CD4-positive, CD25-positive, alpha-beta regulatory T cell (primary cell): ENCODE measurements at regions not wholly inside any gene's neighbourhood (a gene's known extent, or its start where the extent isn't known, plus 50 kb on each side); places are given as distances from the start of the nearest gene placed in this dataset.
"Not testable (repeated sequence)": the region's sequence is repeated elsewhere in the genome, so short reads cannot be mapped to it uniquely, and the experiment has no call there.

Experiments
- ATAC-seq, 2 donors: fragments of 150-1000 bp; cut with Tn5 transposase; one replicate each; pipeline ENCODE4 v1.10.0; 2021; ENCODE audit warnings: low read depth in 2 of 2, moderate number of reproducible peaks in 2 of 2, moderate library complexity in 1 of 2
- DNase-seq, 3 donors: peaks; one replicate each; pipeline versions ENCODE4 v3.0.0 to v3.0.0-alpha.2; 2012 to 2022; ENCODE audit warnings: mixed read lengths in 1 of 3
- H3K27ac ChIP-seq: one replicate; pipeline ENCODE4 v1.7.0; 2013; ENCODE audit warnings: mild to moderate bottlenecking, low read length; ENCODE audit not compliant: insufficient read depth, poor library complexity, severe bottlenecking
- H3K27me3 ChIP-seq: one replicate; pipeline ENCODE4 v1.7.0; 2013; ENCODE audit warnings: low read length; ENCODE audit not compliant: control insufficient read depth, insufficient read depth
- H3K36me3 ChIP-seq: one replicate; pipeline ENCODE4 v1.7.0; 2013; ENCODE audit warnings: mild to moderate bottlenecking, low read length, moderate library complexity; ENCODE audit not compliant: control insufficient read depth, insufficient read depth
- H3K4me1 ChIP-seq: 2 replicates; pipeline ENCODE4 v1.7.0; 2013; ENCODE audit warnings: mild to moderate bottlenecking, low read length; ENCODE audit not compliant: insufficient read depth, control insufficient read depth, poor library complexity, severe bottlenecking
- H3K4me3 ChIP-seq: one replicate; pipeline ENCODE4 v1.7.0; 2013; ENCODE audit warnings: low read depth, mild to moderate bottlenecking, low read length, moderate library complexity
- H3K9me3 ChIP-seq, 2 experiments: 1 replicate in 1 of 2; 2 replicates in 1 of 2; pipeline ENCODE4 v1.7.0; 2013; ENCODE audit warnings: low read length in 2 of 2, mild to moderate bottlenecking in 1 of 2, moderate library complexity in 1 of 2; ENCODE audit not compliant: control insufficient read depth in 2 of 2
- H3K27ac Mint-ChIP-seq, 3 donors: one replicate each; pipeline ENCODE4 v1.8.0; 2020 to 2022; ENCODE audit warnings: mild to moderate bottlenecking in 3 of 3, mixed read lengths in 3 of 3, moderate library complexity in 2 of 3
- H3K27me3 Mint-ChIP-seq: one replicate; pipeline ENCODE4 v1.8.0; 2022; ENCODE audit warnings: mild to moderate bottlenecking, mixed read lengths
- H3K36me3 Mint-ChIP-seq: one replicate; pipeline ENCODE4 v1.8.0; 2020; ENCODE audit warnings: mixed read lengths
- H3K4me1 Mint-ChIP-seq, 4 donors: one replicate each; pipeline ENCODE4 v1.8.0; 2020 to 2022; ENCODE audit warnings: mixed read lengths in 4 of 4, mild to moderate bottlenecking in 1 of 4
- H3K4me3 Mint-ChIP-seq, 4 donors: one replicate each; pipeline ENCODE4 v1.8.0; 2020 to 2022; ENCODE audit warnings: mild to moderate bottlenecking in 4 of 4, mixed read lengths in 4 of 4, moderate library complexity in 3 of 4
- H3K9me3 Mint-ChIP-seq, 7 donors: one replicate each; pipeline ENCODE4 v1.8.0; 2020 to 2022; ENCODE audit warnings: mixed read lengths in 7 of 7, mild to moderate bottlenecking in 3 of 7, moderate library complexity in 2 of 7

DNA sequence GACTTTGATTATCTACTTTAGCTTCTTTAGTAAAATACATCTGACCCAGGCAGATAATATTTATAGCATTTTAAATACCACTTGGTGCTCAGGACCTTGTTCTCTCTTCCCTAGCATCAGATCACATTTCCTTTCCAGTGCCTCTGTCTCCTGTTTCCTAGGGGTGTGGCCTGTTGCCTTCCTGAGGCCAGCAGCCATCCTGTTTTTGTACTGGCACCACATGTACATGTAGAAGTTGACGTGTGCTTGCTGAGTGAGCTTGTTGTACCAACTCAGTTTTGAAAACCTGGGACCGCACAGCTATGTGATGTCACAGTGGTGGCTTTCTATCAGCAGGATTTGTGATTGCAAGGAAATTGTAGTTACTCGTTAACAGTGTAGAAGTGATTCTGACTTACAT lies 167.6 kb upstream of the PLGLB1 start:
- H3K27ac Mint-ChIP-seq, H3K27me3 ChIP-seq, DNase-seq, H3K27ac ChIP-seq, H3K4me3 Mint-ChIP-seq, H3K4me1 Mint-ChIP-seq, H3K27me3 Mint-ChIP-seq, H3K36me3 Mint-ChIP-seq, H3K9me3 Mint-ChIP-seq, H3K4me1 ChIP-seq, H3K9me3 ChIP-seq, H3K36me3 ChIP-seq, H3K4me3 ChIP-seq, ATAC-seq: not testable (repeated sequence)

DNA sequence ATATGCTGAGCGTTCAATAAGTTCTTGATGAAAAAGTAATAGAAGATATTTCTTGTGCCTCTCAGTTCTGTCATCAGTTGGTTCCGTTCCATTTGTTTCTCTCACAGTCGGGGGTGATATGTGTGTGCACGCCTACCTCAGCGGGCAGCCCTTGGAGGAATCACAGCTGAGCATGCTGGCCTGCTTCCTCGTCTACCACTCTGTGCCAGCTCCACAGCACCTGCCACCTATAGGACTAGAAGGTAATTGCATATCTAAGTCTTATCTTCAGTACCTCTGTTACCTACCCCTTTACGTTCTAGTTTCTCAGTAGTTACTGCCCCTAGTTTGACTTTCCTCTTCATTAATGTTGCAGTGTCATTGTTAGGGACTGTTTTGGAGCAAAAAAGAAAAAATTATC lies 171.7 kb upstream of the PLGLB1 start:
- H3K9me3 ChIP-seq, H3K36me3 Mint-ChIP-seq, H3K4me1 ChIP-seq, H3K9me3 Mint-ChIP-seq, DNase-seq, H3K4me3 Mint-ChIP-seq, H3K27me3 Mint-ChIP-seq, H3K36me3 ChIP-seq, H3K27ac ChIP-seq, H3K4me1 Mint-ChIP-seq, H3K4me3 ChIP-seq, H3K27me3 ChIP-seq, H3K27ac Mint-ChIP-seq: not testable (repeated sequence)
- ATAC-seq = peak; percentile 71 to 86

DNA sequence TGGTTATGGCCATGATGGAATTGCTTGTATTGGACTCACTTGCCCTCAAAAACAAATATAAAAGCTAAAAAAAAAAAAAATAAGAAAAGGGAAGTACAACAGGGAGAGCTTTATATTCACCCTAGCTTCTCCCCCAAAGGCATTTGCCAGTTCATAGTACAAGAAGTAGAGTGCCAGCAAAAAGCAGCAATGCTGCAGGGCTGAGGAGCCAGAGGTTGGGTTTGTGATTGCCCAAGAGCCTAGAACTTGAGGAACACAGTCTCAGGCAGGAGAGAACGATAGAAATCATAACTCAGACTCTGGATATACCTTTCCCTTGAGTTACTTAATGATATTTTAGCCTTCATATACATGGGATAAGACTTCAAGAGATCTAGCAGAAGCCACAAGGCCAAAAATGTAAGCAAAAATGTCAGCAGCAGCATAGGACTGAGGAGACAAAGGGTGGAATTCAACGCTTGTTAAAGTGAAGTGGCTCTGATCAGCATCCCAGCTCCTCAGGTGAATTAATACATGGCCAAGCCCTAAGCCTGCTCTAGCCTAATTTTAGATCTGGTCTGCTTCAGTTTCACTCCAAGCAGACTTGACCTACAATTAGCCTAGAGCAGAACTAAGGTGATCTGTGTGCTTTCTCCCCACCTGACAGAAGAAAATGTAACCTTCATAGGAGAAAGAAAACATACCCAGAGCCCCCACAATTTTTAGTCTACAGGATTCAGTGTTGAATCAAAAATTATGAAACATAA lies 172.8 kb upstream of the PLGLB1 start:
- ATAC-seq, H3K36me3 Mint-ChIP-seq, H3K27ac ChIP-seq, H3K4me1 Mint-ChIP-seq, H3K9me3 ChIP-seq, H3K27me3 ChIP-seq, H3K27ac Mint-ChIP-seq, H3K27me3 Mint-ChIP-seq, H3K36me3 ChIP-seq, H3K4me1 ChIP-seq, DNase-seq, H3K4me3 Mint-ChIP-seq, H3K4me3 ChIP-seq, H3K9me3 Mint-ChIP-seq: not testable (repeated sequence)

DNA sequence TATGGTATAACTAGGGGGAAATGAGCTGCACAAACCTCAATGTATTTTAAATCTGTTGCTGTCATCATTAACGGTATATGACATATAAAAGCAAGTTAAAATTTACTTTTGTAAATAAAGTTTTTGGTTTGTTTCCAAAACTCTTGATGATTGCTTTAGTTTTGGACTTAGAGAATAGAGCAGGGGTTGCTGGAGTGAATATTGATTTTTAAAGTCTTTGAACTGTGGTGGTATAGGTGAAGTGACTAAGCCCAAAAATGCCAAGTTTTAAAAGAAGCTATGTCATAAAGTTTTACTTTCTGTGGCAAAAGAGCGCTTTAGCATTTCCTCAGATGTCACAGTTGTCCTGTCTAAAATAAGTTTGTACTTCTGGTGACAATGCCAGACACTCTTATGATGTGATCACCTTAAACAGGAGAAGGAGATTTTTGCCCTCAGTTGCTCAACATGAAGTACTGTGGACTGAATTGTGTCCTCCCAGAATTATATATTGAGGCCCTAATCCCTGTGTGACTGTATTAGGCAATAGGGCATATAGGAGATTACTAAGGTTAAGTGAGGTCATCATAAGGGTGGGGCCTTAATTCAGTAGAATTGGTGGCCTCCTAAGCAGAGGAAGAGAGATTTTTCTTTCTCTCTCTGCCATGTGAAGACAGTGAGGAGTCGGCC lies 175.2 kb upstream of the PLGLB1 start:
- H3K36me3 Mint-ChIP-seq, H3K36me3 ChIP-seq, H3K27me3 Mint-ChIP-seq, H3K9me3 ChIP-seq, H3K4me1 ChIP-seq, H3K4me3 ChIP-seq, H3K9me3 Mint-ChIP-seq, H3K27me3 ChIP-seq, ATAC-seq, H3K27ac Mint-ChIP-seq, H3K4me1 Mint-ChIP-seq, H3K4me3 Mint-ChIP-seq, H3K27ac ChIP-seq, DNase-seq: not testable (repeated sequence)

DNA sequence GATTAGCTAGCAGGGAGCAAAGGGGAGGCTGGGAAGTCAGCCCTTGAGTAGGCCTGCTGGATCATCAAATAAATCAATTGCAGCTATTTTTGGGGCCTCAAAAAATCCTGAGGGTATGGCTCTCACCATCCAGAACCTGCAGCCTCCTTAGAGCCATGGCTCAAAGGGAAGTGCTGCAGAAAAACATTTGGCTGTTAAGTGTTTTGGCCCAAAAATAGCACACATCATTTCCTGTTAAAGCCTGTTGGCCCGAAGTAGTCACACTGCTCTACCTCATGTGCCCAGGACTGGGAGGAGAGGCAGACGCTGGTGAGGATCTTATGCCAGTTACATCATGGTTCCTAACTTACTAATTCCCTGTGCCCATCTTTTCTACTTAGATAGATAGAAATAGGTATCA lies 176.8 kb upstream of the PLGLB1 start:
- H3K27ac Mint-ChIP-seq, H3K4me3 Mint-ChIP-seq, H3K4me1 ChIP-seq, H3K9me3 Mint-ChIP-seq, ATAC-seq, H3K27ac ChIP-seq, H3K9me3 ChIP-seq, H3K4me3 ChIP-seq, H3K4me1 Mint-ChIP-seq, H3K36me3 Mint-ChIP-seq, H3K27me3 ChIP-seq, H3K27me3 Mint-ChIP-seq, H3K36me3 ChIP-seq: not testable (repeated sequence)
- DNase-seq = peak in 1 of 3 donors; percentile 15

DNA sequence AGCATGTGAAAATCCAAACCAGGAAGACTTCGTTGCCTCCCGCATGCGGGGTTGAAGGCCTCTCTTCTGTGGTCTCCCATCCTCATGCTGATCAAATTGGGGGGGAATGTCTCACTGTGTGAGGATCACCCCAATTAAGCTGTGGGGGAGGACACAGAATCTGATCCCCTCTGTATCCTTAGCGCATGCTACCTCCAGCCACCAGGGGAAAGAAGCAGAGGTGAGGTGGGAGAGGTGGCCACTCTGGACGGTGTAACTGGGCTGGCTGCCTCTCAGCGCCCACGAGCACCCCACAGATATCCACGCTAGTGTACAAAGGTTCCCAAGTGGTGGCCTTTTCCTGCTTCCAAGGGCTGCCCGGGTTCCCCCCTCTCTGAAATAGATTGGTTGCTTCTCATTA lies 177.6 kb upstream of the PLGLB1 start:
- not testable (repeated sequence) for H3K4me1 Mint-ChIP-seq, H3K27me3 ChIP-seq, H3K36me3 Mint-ChIP-seq, H3K9me3 ChIP-seq, H3K27me3 Mint-ChIP-seq, H3K4me3 ChIP-seq, H3K4me1 ChIP-seq, ATAC-seq, H3K27ac Mint-ChIP-seq, H3K9me3 Mint-ChIP-seq, H3K4me3 Mint-ChIP-seq, H3K27ac ChIP-seq, H3K36me3 ChIP-seq, DNase-seq

DNA sequence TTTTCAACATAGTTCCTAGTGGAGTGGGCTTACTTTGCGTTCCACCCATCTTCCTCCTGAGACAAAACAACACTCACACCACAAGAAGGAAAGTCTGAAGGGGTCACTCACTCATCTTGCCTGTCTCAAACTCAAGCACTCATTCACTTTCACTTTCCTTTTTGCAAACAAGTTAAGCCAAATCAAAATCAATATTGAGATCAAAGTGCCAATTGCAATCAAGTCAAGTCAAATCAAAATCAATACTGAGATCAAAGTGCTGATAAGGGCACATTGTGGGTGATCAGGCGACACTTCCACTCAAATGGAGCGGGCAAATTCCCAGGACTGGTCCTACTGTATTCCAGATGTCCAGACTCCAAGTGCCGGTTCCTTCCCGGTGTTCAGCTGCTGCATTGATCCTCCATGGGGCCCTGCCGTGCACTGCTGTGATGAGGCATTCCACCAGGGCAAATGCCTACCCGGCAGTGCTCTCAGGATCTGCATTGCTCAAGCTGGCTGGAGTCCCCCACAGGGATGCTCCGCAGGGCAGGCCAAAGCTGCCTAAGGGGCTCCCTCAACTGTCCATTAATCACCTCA lies 183.0 kb upstream of the PLGLB1 start:
- H3K9me3 ChIP-seq, H3K4me3 Mint-ChIP-seq, H3K27ac Mint-ChIP-seq, H3K27me3 ChIP-seq, ATAC-seq, H3K4me3 ChIP-seq, H3K27ac ChIP-seq, H3K4me1 ChIP-seq, H3K36me3 Mint-ChIP-seq, H3K4me1 Mint-ChIP-seq, H3K36me3 ChIP-seq, H3K27me3 Mint-ChIP-seq, DNase-seq: not testable (repeated sequence)
- H3K9me3 Mint-ChIP-seq = peaks cover 0 to 10% (median 0%) of the 10 kb centered on the region in 7 donors

DNA sequence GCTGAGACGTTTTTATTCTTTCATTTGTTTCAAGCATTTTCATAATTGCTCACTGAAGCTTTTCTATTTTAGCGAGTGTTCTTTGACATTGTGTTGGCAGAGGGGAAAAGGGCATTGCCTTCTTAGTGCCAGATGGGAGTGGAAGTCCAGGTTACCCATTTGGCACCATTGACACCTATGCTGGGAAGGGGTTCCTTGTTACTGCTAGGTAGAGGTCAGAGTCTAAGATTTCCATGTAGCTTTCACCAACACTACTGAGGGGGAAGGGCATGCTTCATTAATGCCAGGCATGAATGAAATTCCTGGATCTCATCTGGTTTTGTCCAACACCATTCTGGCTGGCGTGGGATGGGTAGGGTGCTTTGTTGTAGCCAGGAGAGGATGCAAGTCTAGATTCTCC lies 191.3 kb upstream of the PLGLB1 start:
- not testable (repeated sequence) for ATAC-seq, H3K4me3 Mint-ChIP-seq, H3K27me3 ChIP-seq

More for the DNA sequence above, 191.3 kb upstream of the PLGLB1 start:
- DNase-seq, H3K4me1 Mint-ChIP-seq, H3K9me3 ChIP-seq, H3K27ac ChIP-seq, H3K4me3 ChIP-seq, H3K9me3 Mint-ChIP-seq, H3K4me1 ChIP-seq, H3K27ac Mint-ChIP-seq, H3K36me3 ChIP-seq, H3K36me3 Mint-ChIP-seq, H3K27me3 Mint-ChIP-seq: not testable (repeated sequence)
